Right lobe of liver (tissue), 4 donors: ENCODE measurements at regions not wholly inside any gene's neighbourhood (a gene's known extent, or its start where the extent isn't known, plus 50 kb on each side); places are given as distances from the start of the nearest gene placed in this dataset.

ENCODE experiments used
- CTCF ChIP-seq, 4 donors: fragments of 200-600 bp in 3 of 4; fragments of 450-650 bp in 1 of 4; IDR thresholded peaks; one replicate each; pipeline versions ENCODE4 v1.5.1 to v1.8.0; 2016 to 2022; ENCODE audit warnings: antibody characterized with exemption in 4 of 4, mild to moderate bottlenecking in 2 of 4
- POLR2A ChIP-seq: fragments of 450-650 bp; IDR thresholded peaks from one replicate; pipeline ENCODE4 v1.6.1; 2017; ENCODE audit warnings: antibody characterized with exemption, mild to moderate bottlenecking
- donor health status: DM: no; HTN: no; CAD: no.
- donor health status: DM: no; HTN: no; CAD: no.
- donor health status: DM: no; HTN: yes; CAD: no.

DNA sequence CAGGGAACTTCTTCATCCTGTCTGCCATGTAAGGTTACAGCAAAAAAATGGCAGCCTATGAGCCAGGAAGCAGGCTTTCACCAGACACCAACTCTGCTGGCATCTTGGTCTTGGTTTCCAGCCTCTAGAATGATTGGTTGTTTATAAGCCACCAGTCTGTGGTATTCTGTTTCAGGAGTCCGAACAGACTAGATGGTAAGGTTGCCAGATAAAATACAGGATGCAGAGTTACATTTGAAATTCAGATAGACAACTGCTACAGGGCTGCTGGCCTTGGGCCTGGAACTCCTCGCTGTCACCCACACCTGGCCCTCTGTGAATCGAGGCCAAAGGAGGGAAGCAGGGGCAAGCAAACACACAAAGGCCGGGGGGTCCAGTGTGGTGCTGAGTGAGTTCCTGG is 478.8 kb upstream of the CCL2 start:
- TF ChIP-seq CTCF (IDR thresholded peaks at IDR 0.05) (no peak), POLR2A (no peak)
